DND-41 (cell line): ENCODE measurements at regions not wholly inside any gene's neighbourhood (a gene's known extent, or its start where the extent isn't known, plus 50 kb on each side); places are given as distances from the start of the nearest gene placed in this dataset.
A peak's percentile ranks its signal among the peaks of the same experiment; 100 is the strongest.

ENCODE experiments used
- ATAC-seq: fragments of 200-7000 bp; cut with Tn5 transposase; 3 replicates; pipeline ENCODE4 v1.9.1; 2021; ENCODE audit warnings: low read depth; ENCODE audit not compliant: insufficient read depth
- DNase-seq: peaks from one replicate; pipeline ENCODE4 v3.0.0-alpha.2; 2020
- H2AFZ ChIP-seq: 2 replicates; pipeline ENCODE4 v1.6.0; 2012; ENCODE audit warnings: low read depth, low read length
- H3K27ac ChIP-seq: 2 replicates; pipeline ENCODE4 v1.5.1; 2012; ENCODE audit warnings: low read length, inconsistent platforms
- H3K27me3 ChIP-seq: fragments of 200-600 bp; sonication (generic); 2 replicates; pipeline ENCODE4 v1.6.0; 2012; ENCODE audit warnings: low read length, mild to moderate bottlenecking, inconsistent platforms; ENCODE audit not compliant: insufficient read depth, poor library complexity
- H3K36me3 ChIP-seq: 2 replicates; pipeline ENCODE4 v1.5.1; 2012; ENCODE audit warnings: low read length, inconsistent platforms; ENCODE audit not compliant: insufficient read depth
- H3K4me1 ChIP-seq: 2 replicates; pipeline ENCODE4 v1.5.1; 2012; ENCODE audit warnings: mild to moderate bottlenecking, low read length; ENCODE audit not compliant: insufficient read depth
- H3K4me2 ChIP-seq: 2 replicates; pipeline ENCODE4 v1.6.0; 2012; ENCODE audit warnings: mild to moderate bottlenecking, moderate library complexity, low read length, inconsistent platforms; ENCODE audit not compliant: insufficient read depth
- H3K4me3 ChIP-seq, 2 experiments: fragments of 200-600 bp in 1 of 2; shearing (Covaris generic) in 1 of 2; 2 replicates each; pipeline ENCODE4 v1.5.1; 2012 to 2016; ENCODE audit warnings: inconsistent platforms in 2 of 2, low read length in 2 of 2, mild to moderate bottlenecking in 2 of 2, low read depth in 1 of 2, moderate library complexity in 1 of 2
- H3K79me2 ChIP-seq: 2 replicates; pipeline ENCODE4 v1.6.0; 2012; ENCODE audit warnings: low read length, inconsistent platforms; ENCODE audit not compliant: insufficient read depth
- H3K9ac ChIP-seq: 2 replicates; pipeline ENCODE4 v1.6.0; 2012; ENCODE audit warnings: low read depth, mild to moderate bottlenecking, inconsistent platforms, low read length, moderate library complexity
- H3K9me3 ChIP-seq: 2 replicates; pipeline ENCODE4 v1.5.1; 2012; ENCODE audit warnings: low read length, moderate library complexity, mild to moderate bottlenecking, inconsistent platforms; ENCODE audit not compliant: insufficient read depth, severe bottlenecking
- H4K20me1 ChIP-seq: 2 replicates; pipeline ENCODE4 v1.6.0; 2012; ENCODE audit warnings: low read length; ENCODE audit not compliant: insufficient read depth
- CTCF ChIP-seq: IDR thresholded peaks from 2 replicates; pipeline ENCODE4 v1.5.1; 2012; ENCODE audit warnings: borderline replicate concordance, low read length, moderate library complexity, mild to moderate bottlenecking; ENCODE audit not compliant: poor library complexity, severe bottlenecking; ENCODE audit errors: extremely low read depth
- EZH2 ChIP-seq: IDR thresholded peaks from 3 replicates; pipeline ENCODE4 v1.6.1; 2012; ENCODE audit warnings: borderline replicate concordance, low read depth, mild to moderate bottlenecking, moderate library complexity, low read length, inconsistent platforms; ENCODE audit not compliant: severe bottlenecking

GRCh38 chr4:59247032-59247431 is 1953.1 kb upstream of the ADGRL3 start:
- no peak for ATAC-seq
- no peaks in the 10 kb centered on the region for H3K27me3 ChIP-seq
- TF ChIP-seq EZH2 (no peak), CTCF (peak; percentile 20)
- H3K4me3 ChIP-seq: no peak overlapping the region
- no peak overlapping the region for H3K9ac ChIP-seq
- no peaks in the 10 kb centered on the region for H4K20me1 ChIP-seq
- no peaks in the 10 kb centered on the region for H3K36me3 ChIP-seq
- no peaks in the 10 kb centered on the region for H3K9me3 ChIP-seq
- no peak overlapping the region for H2AFZ ChIP-seq
- no peaks in the 10 kb centered on the region for H3K79me2 ChIP-seq
- H3K4me2 ChIP-seq: no peak overlapping the region
- no peak overlapping the region for H3K27ac ChIP-seq
- no peak for DNase-seq
- peaks cover 8% of the 10 kb centered on the region; the same call in 1 of the 2 replicates for H3K4me1 ChIP-seq

GRCh38 chr4:59248313-59248712 is 1951.8 kb upstream of the ADGRL3 start:
- ATAC-seq: no peak

GRCh38 chr4:59249110-59249509 is 1951.0 kb upstream of the ADGRL3 start:
- Histone ChIP-seq H3K4me2 (no peak overlapping the region), H3K27ac (no peak overlapping the region), H3K27me3 (no peaks in the 10 kb centered on the region), H3K9ac (no peak overlapping the region), H3K9me3 (no peaks in the 10 kb centered on the region), H3K79me2 (no peaks in the 10 kb centered on the region), H4K20me1 (no peaks in the 10 kb centered on the region), H3K4me1 (no peaks in the 10 kb centered on the region), H3K4me3 (no peak overlapping the region), H3K36me3 (no peaks in the 10 kb centered on the region), H2AFZ (no peak overlapping the region)
- no peak for ATAC-seq
- TF ChIP-seq CTCF (no peak), EZH2 (no peak)
- DNase-seq: no peak

More at GRCh38 chr4:59248313-59248712, 1951.8 kb upstream of the ADGRL3 start:
- TF ChIP-seq EZH2 (no peak), CTCF (no peak)
- H3K36me3 ChIP-seq: no peaks in the 10 kb centered on the region
- H3K27me3 ChIP-seq: no peaks in the 10 kb centered on the region
- no peak overlapping the region for H3K27ac ChIP-seq
- peaks cover 3% of the 10 kb centered on the region; the same call in 1 of the 2 replicates for H3K4me1 ChIP-seq
- no peak for DNase-seq
- H3K79me2 ChIP-seq: no peaks in the 10 kb centered on the region
- no peak overlapping the region for H3K4me3 ChIP-seq
- no peak overlapping the region for H3K4me2 ChIP-seq
- no peaks in the 10 kb centered on the region for H3K9me3 ChIP-seq
- no peak overlapping the region for H2AFZ ChIP-seq
- H3K9ac ChIP-seq: no peak overlapping the region
- no peaks in the 10 kb centered on the region for H4K20me1 ChIP-seq

- Histone ChIP-seq H3K79me2 (no peaks in the 10 kb centered on the region), H3K27me3 (no peaks in the 10 kb centered on the region), H2AFZ (no peak overlapping the region), H3K4me3 (no peak overlapping the region), H3K9ac (no peak overlapping the region), H4K20me1 (no peaks in the 10 kb centered on the region), H3K36me3 (no peaks in the 10 kb centered on the region), H3K4me1 (no peaks in the 10 kb centered on the region), H3K4me2 (no peak overlapping the region), H3K9me3 (no peaks in the 10 kb centered on the region), H3K27ac (no peak overlapping the region)
- no peak for DNase-seq
- no peak for ATAC-seq
- no peak for TF ChIP-seq EZH2
- no peak for TF ChIP-seq CTCF
These were observed 1942.1 kb upstream of the ADGRL3 start for GRCh38 chr4:59258002-59258401.
